IMR-90 (cell line): ENCODE measurements at regions not wholly inside any gene's neighbourhood (a gene's known extent, or its start where the extent isn't known, plus 50 kb on each side); places are given as distances from the start of the nearest gene placed in this dataset.

Experiments
- CTCF ChIP-seq: conservative IDR thresholded peaks from 2 replicates; pipeline ENCODE4 v1.5.1; 2012; ENCODE audit warnings: mild to moderate bottlenecking, low read depth, low read length, improper control_type of control experiment
- ELK1 ChIP-seq: fragments of 150-350 bp; IDR thresholded peaks from 2 replicates; pipeline ENCODE4 v1.6.1; 2016; ENCODE audit warnings: low read depth, mild to moderate bottlenecking, low read length, moderate library complexity, borderline replicate concordance
- MXI1 ChIP-seq: IDR thresholded peaks from 2 replicates; pipeline ENCODE4 v1.6.1; 2012; ENCODE audit warnings: low read depth, mild to moderate bottlenecking, low read length, moderate library complexity, borderline replicate concordance

- no peak for TF ChIP-seq MXI1
- no peak for TF ChIP-seq ELK1
- TF ChIP-seq CTCF = no peak
Measured at GRCh38 chr9:88268886-88269285, 119.4 kb upstream of the SPIN1 start.
